HG03469 (cell line): ENCODE measurements at regions not wholly inside any gene's neighbourhood (a gene's known extent, or its start where the extent isn't known, plus 50 kb on each side); places are given as distances from the start of the nearest gene placed in this dataset.

Source experiments
- ATAC-seq: cut with Tn5 transposase; IDR thresholded peaks from one replicate; pipeline ENCODE4 v1.9.1; 2021; ENCODE audit warnings: mild to moderate bottlenecking, moderate library complexity, moderate number of reproducible peaks; ENCODE audit not compliant: unreplicated experiment

DNA sequence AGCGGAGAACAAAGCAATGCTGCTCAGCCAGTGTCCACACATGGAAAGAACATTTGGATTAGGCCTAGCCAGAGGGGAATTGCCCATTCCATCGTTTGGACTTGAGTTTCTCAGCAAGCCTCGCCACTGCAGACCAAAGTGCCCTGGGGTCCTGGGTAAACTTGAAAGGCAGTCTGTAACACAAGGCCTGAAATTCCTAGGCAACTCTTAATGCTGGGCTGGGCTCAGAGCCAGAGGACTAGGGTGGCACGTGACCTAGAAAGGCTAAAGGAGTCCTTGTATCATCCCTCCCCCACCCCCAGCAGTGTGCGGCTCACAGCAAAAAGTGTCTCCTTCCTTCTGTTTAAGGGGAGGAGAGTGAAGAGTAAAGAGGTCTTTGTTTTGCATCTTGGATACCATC is 210.4 kb upstream of the ARX start:
- no peak for ATAC-seq

DNA sequence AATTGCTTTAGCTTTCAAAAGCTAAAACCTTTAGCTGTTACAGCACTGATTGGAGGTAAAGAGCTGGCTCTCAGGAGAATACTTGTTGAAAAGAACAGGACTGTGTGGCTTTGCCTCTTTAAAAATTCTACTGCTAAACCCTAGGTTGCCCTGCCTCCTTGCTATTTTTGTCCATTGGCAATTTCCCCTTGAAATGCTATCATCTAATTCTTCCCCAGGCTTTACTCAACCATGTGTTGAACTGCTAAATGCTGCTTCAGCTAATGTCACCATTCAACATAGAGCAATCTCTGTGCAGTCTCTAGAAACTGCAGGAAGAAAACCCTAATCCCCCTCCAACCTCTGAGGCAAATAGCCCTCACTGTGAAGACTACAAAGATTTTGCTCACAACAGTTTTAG is 203.7 kb upstream of the ARX start:
- no peak for ATAC-seq

DNA sequence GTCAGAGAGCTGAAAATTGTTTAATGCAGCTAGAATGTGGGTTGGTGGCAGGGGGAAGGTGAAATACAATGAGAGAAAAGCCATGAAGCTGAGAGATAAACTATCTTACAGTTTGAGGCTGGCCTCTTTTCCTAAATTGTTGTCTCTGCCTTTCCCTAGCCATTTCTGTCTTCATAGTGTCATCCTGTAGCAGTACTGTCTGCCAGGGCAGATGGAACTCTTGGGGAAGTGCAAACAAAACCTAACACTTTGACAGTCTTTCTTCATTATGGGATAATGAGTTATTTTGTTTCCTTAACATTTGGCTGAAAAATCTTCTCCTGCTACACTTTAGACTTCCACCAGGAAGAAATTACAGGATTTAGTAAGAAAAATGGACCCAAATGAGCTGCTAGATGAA is 197.8 kb upstream of the ARX start:
- ATAC-seq: no peak

DNA sequence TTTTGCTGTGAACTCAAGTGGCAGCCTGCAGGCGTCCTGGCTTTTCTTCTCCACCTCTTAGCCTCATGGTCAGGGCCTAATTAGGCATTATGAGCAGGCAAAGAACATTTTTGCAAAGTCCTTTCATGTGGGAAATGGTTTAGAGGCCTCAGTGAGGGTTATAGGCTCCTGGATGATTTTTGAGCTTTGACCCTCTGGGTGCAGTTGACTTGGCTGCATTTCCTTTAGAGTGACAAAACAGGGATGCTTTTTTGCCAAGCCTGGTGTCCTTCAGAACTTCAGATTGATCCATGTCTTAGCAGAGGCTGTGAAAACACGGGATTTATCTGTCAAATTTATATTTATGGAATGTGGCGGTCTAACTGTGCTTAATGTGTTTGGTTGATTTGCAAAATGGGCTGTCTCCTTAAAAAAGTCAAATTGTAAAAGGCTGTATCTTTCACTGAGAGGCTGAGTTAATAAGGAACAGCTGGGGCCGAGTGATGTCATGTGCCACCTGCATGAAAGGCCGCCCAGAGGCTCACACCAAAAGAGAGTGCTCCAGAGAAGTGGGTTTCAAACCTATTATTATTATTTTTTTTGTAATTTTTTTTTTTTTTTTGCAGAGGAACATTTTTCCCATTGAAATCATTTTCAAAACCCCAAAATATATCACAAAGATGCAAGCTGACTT is 192.2 kb upstream of the ARX start:
- ATAC-seq: no peak

DNA sequence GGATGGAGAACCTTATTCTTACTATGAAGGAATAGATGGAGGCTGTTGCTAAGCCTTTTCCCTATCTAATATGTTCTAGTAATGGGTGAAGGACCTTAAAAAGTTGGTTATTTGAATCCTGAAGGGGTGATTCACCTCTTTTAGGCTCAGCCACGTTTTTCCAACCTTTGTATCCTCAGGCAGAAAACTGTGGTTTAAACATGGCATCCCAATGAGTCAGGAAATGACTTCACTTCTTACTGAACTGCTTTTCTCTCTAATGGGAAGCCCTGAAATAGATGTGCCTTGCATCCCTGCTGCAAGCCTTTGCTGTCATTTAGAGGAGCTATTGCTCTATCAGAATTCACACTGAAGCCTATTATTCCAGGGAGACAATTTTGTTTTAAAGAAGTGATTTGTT is 191.0 kb upstream of the ARX start:
- ATAC-seq: no peak

DNA sequence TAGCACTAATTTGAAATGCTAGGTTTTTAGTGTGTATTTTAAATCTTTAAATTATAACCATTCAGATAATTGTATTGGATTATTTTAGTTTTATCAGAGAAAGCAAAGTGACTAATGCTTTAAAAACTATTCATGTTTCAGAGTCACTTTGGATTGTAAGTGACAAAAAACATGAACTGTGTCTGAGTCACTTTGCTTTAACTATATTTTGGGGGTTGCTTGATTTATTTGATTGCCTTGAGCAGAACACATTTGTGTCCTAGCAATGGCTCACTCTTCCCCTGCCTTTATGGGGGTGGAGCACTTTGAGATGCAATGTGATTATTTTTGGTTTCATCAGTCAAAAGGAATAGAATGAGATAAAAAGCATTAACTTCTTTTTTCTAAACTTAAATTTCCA is 188.4 kb upstream of the ARX start:
- ATAC-seq: no peak

DNA sequence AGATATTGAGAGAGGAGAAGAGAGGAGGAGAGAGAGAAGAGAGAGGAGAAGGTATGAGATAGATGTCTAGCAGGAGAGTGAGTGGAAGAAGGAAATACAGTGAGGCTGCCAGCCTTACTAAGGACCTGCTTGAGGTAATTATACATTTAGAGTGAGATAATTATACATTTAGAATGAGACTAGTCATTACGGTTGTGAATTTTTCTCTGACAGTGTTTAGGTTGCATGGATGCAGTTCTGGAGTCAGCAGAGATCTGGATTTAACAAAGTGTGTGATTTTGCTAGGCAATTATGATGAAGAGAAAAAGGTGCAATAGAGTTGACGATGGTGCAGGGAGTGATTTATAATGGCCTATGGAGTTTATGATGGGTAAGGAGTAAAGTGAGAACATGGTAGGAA is 187.1 kb upstream of the ARX start:
- ATAC-seq: no peak

DNA sequence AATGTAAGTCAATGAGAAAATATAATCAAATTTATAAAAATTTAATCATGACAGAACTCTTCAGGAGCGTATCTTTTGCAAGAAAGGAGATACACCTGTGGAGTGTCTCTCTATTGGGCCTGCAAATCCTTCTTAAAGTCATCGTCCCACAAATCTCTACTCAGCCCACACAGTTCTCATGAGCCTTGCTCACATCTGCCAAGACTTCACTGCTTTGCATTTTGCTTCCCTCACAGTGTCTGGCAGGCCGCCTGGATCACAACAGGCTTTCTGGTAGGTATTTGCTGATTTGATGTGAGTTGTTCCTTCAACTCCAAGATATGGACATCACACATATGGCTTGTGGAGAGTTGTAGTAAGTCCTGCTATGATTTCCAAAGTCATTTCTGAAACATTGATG is 183.1 kb upstream of the ARX start:
- no peak for ATAC-seq

DNA sequence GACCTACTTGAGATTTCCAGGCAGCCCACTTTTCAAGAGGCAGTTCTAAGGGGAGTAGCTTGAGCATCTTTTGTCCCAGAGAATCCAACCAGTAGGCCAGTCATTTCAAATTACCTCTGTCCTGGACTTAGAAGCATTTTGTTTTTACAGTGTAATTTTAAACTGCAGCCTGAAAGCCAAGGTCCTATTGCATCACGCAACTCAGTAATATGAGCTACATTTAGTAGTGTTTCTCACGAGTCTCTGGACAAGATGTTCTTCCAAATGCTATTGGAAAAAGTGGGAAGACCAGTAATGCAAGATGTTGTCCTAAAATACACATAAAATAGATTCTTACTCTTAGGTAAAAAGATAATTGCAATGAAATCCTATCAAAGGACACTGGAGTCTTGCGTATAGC is 182.5 kb upstream of the ARX start:
- ATAC-seq: no peak

DNA sequence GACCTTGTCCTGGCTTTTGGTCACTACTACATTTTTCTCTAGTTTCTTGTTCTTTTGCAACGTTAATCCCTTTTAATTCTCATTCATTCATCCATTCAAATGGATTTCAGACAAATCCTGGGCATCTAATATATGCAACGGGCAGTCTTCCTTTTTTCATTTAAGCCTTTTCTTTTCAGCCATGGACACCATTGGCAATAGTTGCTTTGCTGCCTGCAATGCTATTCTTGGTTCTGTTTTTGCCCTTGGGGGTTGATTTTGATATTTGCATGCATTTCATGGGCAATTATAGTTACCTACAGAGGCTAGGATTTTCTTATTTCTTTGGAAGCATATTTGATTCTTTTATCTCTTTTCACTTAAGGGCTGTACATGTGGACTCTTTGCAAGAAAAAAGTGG is 180.5 kb upstream of the ARX start:
- no peak for ATAC-seq

DNA sequence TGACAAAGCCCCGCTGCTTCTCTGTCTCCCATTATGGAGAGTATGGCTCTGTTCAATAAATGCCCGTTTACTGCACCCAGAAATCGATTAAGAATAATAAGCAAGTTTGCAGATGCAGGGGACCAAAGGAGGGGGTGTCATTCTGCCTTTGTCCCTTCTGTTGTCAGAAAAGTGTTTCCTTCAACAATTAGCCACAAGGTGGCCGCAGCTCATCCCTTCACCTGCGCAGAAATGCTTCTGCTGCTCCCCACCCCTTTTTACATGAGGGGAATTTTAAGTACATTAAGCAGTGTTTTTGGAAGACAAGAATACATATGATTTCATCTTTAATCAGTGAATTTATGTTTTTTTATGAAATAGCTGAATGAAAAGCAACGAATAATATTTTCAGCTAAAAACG is 175.6 kb upstream of the ARX start:
- ATAC-seq: no peak

DNA sequence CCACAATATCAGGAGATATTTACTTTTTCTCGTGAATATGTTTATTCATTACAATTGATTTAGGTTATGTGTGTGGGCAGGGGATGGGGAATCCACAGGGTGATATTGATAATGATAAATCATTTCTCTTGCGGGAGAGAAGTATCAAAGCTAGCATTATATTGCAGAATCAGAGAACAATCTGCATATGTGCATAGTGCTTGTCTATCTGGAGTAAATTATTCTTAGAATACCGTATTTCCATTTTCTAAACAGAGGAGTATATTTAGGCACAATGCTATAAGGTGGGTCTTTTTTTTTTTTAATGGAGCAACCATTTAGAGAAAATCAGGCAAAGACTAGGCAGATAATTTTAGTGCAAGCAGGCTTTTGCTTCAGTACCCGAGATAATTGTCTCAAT is 166.0 kb upstream of the ARX start:
- no peak for ATAC-seq

DNA sequence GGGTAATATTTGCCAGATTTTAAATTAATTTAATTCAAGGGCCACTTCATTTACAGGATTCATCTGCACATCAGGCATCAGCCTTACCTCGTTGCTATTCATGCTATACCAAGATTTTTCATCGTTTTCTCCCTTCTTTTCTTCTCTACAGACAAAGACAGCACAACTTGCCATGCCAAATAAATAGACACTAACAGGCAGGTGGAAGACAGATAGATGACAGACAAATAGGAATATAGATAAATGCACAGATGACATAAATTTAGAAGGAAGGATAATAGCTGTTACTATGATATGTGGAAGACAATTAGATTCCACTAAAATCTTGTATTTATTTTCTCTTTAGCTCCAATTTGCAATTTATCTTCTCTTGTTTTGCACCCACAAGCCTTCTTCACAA is 164.5 kb upstream of the ARX start:
- ATAC-seq: no peak

DNA sequence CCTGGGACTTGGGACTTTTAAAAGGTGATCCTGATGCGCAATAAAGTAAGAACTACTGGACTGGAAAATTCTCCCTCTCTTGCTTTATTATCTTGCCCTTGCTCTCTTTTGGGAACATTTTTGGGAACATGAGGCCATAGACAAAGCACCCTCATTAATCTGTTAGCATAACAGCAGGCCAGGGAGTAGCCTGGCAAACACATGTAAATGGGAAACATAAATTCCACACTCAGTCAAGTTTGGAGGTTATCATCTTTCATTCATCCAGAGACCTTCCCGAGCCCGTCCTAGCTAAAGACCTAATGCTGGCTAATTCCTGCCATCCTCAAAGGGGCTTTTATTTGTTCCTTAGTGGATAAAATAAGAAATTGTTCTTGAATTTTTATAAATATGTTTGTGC is 162.8 kb upstream of the ARX start:
- no peak for ATAC-seq

DNA sequence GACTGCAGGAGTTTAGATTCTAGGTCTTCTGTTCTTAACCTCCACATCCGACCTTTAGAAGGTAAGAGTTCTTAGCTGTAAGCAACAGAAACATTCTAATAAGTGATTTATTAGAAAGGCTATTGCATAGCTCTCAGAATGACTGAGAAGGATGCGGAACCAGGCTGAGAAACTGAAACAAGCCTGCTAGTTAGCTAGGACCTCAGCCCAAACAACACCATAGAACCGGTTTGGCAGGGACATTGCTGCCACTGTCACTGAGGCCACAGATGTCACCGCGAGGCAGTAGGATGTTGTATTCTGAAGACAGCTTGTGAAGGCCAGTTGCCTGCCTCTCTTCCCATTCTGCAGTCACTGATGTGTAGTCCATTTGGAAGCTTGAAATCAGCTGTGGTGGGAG is 160.0 kb upstream of the ARX start:
- ATAC-seq: no peak

DNA sequence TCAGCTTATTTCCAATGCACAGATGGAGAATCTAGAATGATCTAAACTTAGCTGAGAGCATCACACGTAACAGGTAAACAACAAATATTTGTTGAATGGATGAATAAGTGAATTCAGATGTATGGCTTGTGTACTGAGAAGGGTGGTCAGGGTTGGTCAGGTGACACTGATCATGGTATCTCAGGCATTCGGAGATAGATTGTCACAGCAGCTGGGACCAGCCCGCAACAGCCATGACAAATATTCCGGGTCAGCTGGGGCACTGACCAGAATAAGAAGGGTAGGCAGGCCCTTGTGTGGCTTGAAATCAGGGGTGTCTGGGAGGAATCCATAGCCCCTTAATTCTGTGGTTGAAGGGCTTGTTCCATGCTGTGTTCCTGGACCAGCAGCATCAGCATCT is 159.4 kb upstream of the ARX start:
- no peak for ATAC-seq

DNA sequence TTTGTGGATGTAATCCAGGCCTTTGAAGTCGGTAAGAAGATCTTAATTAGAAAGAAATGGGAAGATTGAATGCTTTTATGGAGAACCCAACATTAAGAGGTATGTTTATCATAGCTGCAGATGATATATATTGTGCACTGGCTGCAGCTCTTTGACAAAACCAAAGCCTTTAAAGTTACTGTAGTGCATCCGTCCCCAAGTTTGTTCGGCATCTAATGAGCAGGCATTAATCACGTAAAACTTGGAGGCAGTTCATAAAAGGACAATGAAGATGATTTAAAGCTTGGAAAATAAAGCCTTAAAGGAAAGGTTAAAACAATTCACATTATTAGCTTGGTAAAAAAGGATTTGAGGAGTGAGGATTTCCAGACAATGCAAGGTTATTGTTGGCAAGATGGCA is 150.8 kb upstream of the ARX start:
- no peak for ATAC-seq

DNA sequence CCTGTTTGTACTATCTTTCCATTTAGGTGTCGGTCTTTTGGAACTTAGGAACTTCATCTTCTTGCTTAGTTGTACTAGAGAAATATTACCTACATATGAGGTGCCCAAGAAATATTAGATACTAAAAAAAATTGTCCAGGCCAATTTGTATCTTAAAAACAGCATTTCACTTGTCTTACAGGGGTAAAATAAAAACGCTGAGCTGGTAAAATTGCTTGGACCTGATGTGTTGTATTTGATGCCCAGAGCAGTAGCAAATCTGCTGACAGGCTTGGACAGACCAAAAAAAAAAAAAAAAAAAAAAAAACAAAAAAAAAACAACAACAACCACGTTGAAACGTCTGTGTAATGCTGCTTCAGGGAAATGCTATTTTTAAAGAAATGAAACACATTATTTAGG is 150.4 kb upstream of the ARX start:
- ATAC-seq: no peak

DNA sequence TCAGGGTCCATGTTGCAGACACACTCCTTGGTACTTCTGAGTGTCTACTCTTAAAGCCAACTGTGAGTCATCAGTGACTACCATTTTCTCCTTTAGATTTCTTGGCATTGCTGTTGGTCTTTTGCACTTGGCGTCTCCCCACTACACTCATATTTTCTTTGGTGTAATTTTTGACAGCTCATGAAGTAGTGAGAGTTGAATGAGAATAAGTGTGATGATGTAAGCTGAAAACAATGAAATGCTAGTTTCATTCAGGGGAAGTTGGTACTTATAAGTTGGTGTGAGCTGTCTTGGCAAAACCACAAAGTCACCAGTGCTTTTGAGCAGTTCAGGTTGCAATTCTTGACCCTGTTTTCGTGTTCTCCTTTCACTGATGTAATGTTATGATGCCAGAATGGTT is 142.9 kb upstream of the ARX start:
- no peak for ATAC-seq

DNA sequence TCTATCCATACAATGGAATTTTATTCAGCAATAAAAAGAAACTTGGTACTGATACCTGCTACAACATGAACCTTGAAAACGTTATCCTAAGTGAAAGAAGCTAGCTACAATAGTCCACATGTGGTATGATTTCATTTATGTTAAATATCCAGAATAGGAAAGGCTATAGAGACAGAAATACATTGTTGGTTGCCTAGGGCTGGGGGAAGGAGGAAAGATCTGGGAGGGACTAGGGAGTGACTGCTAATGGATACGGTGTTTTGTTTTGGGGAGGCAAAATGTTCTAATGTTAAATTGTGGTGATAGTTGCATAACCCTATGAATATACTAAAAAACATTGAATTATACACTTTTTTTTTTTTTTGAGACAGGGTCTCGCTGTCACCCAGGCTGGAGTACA is 141.1 kb upstream of the ARX start:
- ATAC-seq: no peak

DNA sequence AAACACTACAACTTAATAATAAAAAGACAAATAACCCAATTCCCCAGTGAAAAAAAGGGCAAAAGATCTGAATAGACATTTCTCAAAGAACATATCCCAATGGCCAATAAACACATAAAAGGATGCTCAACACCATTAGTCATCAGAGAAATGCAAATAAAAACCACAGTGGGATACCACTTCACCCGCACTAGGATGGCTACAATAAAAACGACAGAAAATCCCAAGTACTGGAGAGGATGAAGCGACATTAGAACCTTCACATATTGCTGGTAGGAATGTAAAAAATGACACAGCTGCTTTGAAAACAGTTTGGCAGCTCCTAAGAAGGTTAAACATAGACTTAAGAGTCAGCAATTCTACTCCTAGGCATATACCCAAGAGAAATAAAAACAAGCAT is 140.6 kb upstream of the ARX start:
- no peak for ATAC-seq

DNA sequence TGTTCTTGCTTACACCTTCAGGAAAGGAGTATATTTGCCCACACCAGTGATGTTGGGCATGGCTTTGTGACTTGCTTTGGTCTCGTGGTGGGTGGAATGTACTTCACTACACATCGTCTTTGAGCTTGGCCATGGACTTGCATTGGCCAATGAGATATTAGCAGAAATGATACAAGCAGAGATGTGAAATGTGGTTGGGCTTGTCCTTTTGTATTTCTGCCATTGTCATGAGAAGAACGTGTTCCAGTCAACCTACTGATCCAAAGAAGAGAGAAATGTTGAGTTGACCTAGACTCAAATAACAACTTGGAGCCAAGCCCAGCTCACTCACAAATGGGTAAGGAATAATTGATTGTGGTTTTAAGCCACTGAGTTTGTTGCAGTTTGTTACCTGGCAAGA is 138.4 kb upstream of the ARX start:
- ATAC-seq: no peak

DNA sequence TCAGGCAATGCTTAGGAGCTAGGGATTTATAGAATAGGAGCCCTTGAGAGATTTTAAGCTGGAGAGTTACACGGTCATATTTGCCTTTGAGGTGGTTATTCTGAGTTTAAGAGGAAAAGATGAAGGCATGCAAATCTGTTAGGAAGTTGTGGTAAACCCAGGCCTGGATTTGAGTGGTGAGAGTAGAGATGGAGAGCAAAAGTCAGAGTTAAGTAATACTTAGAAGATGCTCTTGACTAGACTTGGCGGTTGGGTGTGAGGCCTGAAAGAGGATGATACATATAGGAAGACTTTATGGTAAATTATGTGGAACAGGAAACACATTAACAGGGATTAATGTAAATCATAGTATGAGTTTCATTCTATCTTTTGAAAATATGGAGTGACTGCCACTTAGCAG is 136.0 kb upstream of the ARX start:
- ATAC-seq: no peak
